Endothelial cell of umbilical vein (primary cell): ENCODE measurements at regions not wholly inside any gene's neighbourhood (a gene's known extent, or its start where the extent isn't known, plus 50 kb on each side); places are given as distances from the start of the nearest gene placed in this dataset.

Experiments used
- BruUV-seq: library from RNA; stranded (reverse); fragments of 400-500 nt; replicated peaks from 2 replicates; lab custom pipeline; 2021; lab: Mats Ljungman, UMichigan
- CTCF ChIA-PET: fragments of 300-600, 350-600 bp; sonication (Branson Sonifier 250); formaldehyde crosslinking; loops from one replicate; lab custom pipeline; 2021; ENCODE audit warnings: antibody characterized with exemption, inconsistent platforms; lab: Charles Lee
- POLR2A ChIA-PET: fragments of 300-600, 350-600 bp; sonication (Branson Sonifier 250); formaldehyde crosslinking; loops from one replicate; lab custom pipeline; 2021; ENCODE audit warnings: antibody characterized with exemption, inconsistent platforms; lab: Charles Lee
- DNase-seq: peaks from one replicate; pipeline ENCODE4 v3.0.0-alpha.2; 2011; ENCODE audit warnings: low read depth, low spot score
- FAIRE-seq: peaks from 2 replicates; lab custom pipeline; 2011; peaks lifted over from hg19 to GRCh38; lab: Jason Lieb, UNC
- H2AFZ ChIP-seq: 2 replicates; pipeline ENCODE4 v1.6.0; 2012; ENCODE audit warnings: low read depth, low read length, control low read depth, inconsistent platforms
- H3K27ac ChIP-seq: 2 replicates; pipeline ENCODE4 v1.5.1; 2011; ENCODE audit warnings: low read depth, mild to moderate bottlenecking, control low read depth, low read length, moderate library complexity; ENCODE audit not compliant: insufficient read depth
- H3K27me3 ChIP-seq, 2 experiments: 2 replicates each; pipeline versions ENCODE4 v1.6.0 to v1.6.1; 2011; ENCODE audit warnings: low read length in 2 of 2, mixed read lengths in 1 of 2; ENCODE audit not compliant: control insufficient read depth in 2 of 2, insufficient read depth in 2 of 2
- H3K36me3 ChIP-seq, 2 experiments: 2 replicates in 1 of 2; 3 replicates in 1 of 2; pipeline ENCODE4 v1.5.1; 2011; ENCODE audit warnings: low read length in 2 of 2, mild to moderate bottlenecking in 1 of 2, moderate library complexity in 1 of 2; ENCODE audit not compliant: control insufficient read depth in 2 of 2, insufficient read depth in 2 of 2; ENCODE audit errors: extremely low read depth in 1 of 2
- H3K4me1 ChIP-seq: 3 replicates; pipeline ENCODE4 v1.5.1; 2011; ENCODE audit warnings: mild to moderate bottlenecking, low read length; ENCODE audit not compliant: control insufficient read depth, insufficient read depth; ENCODE audit errors: extremely low read depth
- H3K4me2 ChIP-seq: 2 replicates; pipeline ENCODE4 v1.6.1; 2011; ENCODE audit warnings: low read length, control low read depth, mixed read lengths; ENCODE audit not compliant: insufficient read depth
- H3K4me3 ChIP-seq, 3 experiments: fragments of 200-600 bp in 1 of 3; sonication (generic), shearing (Covaris generic) in 1 of 3; replicated peaks in 1 of 3; 2 replicates each; pipeline ENCODE4 v1.5.1; 2011 to 2016; ENCODE audit warnings: control low read depth in 3 of 3, low read length in 3 of 3, mild to moderate bottlenecking in 2 of 3, inconsistent platforms in 1 of 3, low read depth in 1 of 3, moderate library complexity in 1 of 3; ENCODE audit not compliant: insufficient read depth in 1 of 3
- H3K79me2 ChIP-seq: 2 replicates; pipeline ENCODE4 v1.6.0; 2012; ENCODE audit warnings: low read length, inconsistent platforms; ENCODE audit not compliant: control insufficient read depth, insufficient read depth
- H3K9ac ChIP-seq: replicated peaks from 2 replicates; pipeline ENCODE3; 2011; ENCODE audit warnings: low read length, control low read depth; ENCODE audit not compliant: insufficient read depth; ENCODE audit errors: extremely low read depth
- H3K9me1 ChIP-seq: replicated peaks from 3 replicates; pipeline ENCODE4 v1.6.0; 2011; ENCODE audit warnings: mild to moderate bottlenecking, low read length; ENCODE audit not compliant: control insufficient read depth, insufficient read depth; ENCODE audit errors: extremely low read depth
- H3K9me3 ChIP-seq: replicated peaks from 2 replicates; pipeline ENCODE4 v1.5.1; 2012; ENCODE audit warnings: low read length, inconsistent platforms; ENCODE audit not compliant: control insufficient read depth, insufficient read depth
- H4K20me1 ChIP-seq: replicated peaks from 2 replicates; pipeline ENCODE3; 2011; ENCODE audit warnings: mild to moderate bottlenecking, low read length; ENCODE audit not compliant: control insufficient read depth, insufficient read depth; ENCODE audit errors: extremely low read depth
- CTCF ChIP-seq, 2 donors: IDR thresholded peaks; 1 replicate in 1 of 2; 2 replicates in 1 of 2; pipeline ENCODE4 v1.5.1; 2011; ENCODE audit warnings: low read length in 2 of 2, mild to moderate bottlenecking in 2 of 2, moderate library complexity in 2 of 2, control low read depth in 1 of 2, inconsistent platforms in 1 of 2, low read depth in 1 of 2; ENCODE audit not compliant: insufficient read depth in 1 of 2; ENCODE audit errors: extremely low read depth in 1 of 2
- EZH2 ChIP-seq: IDR thresholded peaks from 2 replicates; pipeline ENCODE4 v1.6.1; 2012; ENCODE audit warnings: borderline replicate concordance, low read depth, mild to moderate bottlenecking, moderate library complexity, low read length, inconsistent platforms; ENCODE audit not compliant: severe bottlenecking
- FOS ChIP-seq: IDR thresholded peaks from 2 replicates; pipeline ENCODE4 v1.6.1; 2011; ENCODE audit warnings: mild to moderate bottlenecking, low read length, moderate library complexity, borderline replicate concordance; ENCODE audit not compliant: insufficient read depth
- JUN ChIP-seq: IDR thresholded peaks from 2 replicates; pipeline ENCODE4 v1.6.1; 2011; ENCODE audit warnings: borderline replicate concordance, low read depth; ENCODE audit not compliant: insufficient read length, insufficient read depth
- MYC ChIP-seq: IDR thresholded peaks from one replicate; pipeline ENCODE4 v1.6.1; 2011; ENCODE audit warnings: mild to moderate bottlenecking, low read depth, low read length
- POLR2AphosphoS5 ChIP-seq: IDR thresholded peaks from 2 replicates; pipeline ENCODE4 v1.6.1; 2012; ENCODE audit warnings: low read depth, mild to moderate bottlenecking, control low read depth, low read length, moderate library complexity; ENCODE audit not compliant: insufficient read depth
- dilution Hi-C: fragments of 300-500 bp; cut with MboI; formaldehyde crosslinking; loops from one replicate; pipeline ENCODE4 v1.15.0; 2019; ENCODE audit warnings: low sequenced_read_pairs; ENCODE audit not compliant: extremely low pct_ligation_motif_present
- intact Hi-C: fragments of 100-400 bp; cut with micrococcal nuclease; formaldehyde crosslinking; loops from one replicate; pipeline ENCODE4 v1.10.0; 2022

- Histone ChIP-seq H3K9me3 (no peaks in the 10 kb centered on the region), H3K36me3 (no peaks in the 10 kb centered on the region), H3K27ac (no peak overlapping the region), H3K9me1 (no peaks in the 10 kb centered on the region), H3K9ac (no peak overlapping the region), H3K79me2 (no peaks in the 10 kb centered on the region), H2AFZ (peak overlapping the region; percentile 5), H3K27me3 (no peaks in the 10 kb centered on the region), H3K4me3 (no peak overlapping the region), H3K4me2 (no peak overlapping the region), H4K20me1 (no peaks in the 10 kb centered on the region), H3K4me1 (peaks cover 17% of the 10 kb centered on the region)
- DNase-seq = no peak
- ChIA-PET POLR2A (no interaction called here), CTCF (interaction anchor here (1.6 to 6.1 kb wide), 4 partner anchors 9 to 138 kb away, joined by 8 to 93 read pairs (median 38); partner anchors contain the start of gene FAM50B)
- no TSS peak for BruUV-seq
- TF ChIP-seq MYC (no peak), FOS (no peak), JUN (no peak), EZH2 (no peak), POLR2AphosphoS5 (no peak)
- intact Hi-C loops (no loop called here), dilution Hi-C loops (loop anchor here (25.0 kb wide), 1 partner anchor 700 kb away; no protein-coding TSS in a partner anchor)
- no peak for FAIRE-seq
These were observed 91.4 kb downstream of the FAM217A start for GRCh38 chr6:3987576-3987975.

- BruUV-seq = no TSS peak
- Histone ChIP-seq H3K4me2 (peak overlapping the region; percentile 3), H3K4me1 (peaks cover 17% of the 10 kb centered on the region), H3K9ac (no peak overlapping the region), H3K9me1 (no peaks in the 10 kb centered on the region), H4K20me1 (no peaks in the 10 kb centered on the region), H3K27me3 (no peaks in the 10 kb centered on the region), H3K27ac (no peak overlapping the region), H3K9me3 (no peaks in the 10 kb centered on the region), H3K36me3 (no peaks in the 10 kb centered on the region), H2AFZ (peak overlapping the region; percentile 29), H3K4me3 (no peak overlapping the region), H3K79me2 (no peaks in the 10 kb centered on the region)
- DNase-seq (peak; percentile 91), FAIRE-seq (peak; percentile 92)
- CTCF ChIA-PET = interaction anchor here (0.5 to 6.1 kb wide), 45 partner anchors 8 to 714 kb away, joined by 3 to 93 read pairs (median 4); partner anchors contain the start of gene FAM50B
- intact Hi-C loops (loop anchor here (1.0 to 2.0 kb wide), 7 partner anchors 80 to 712 kb away; partner anchors contain the start of gene FAM50B), dilution Hi-C loops (loop anchor here (25.0 kb wide), 1 partner anchor 704 kb away; no protein-coding TSS in a partner anchor)
- TF ChIP-seq CTCF (IDR thresholded peaks at IDR 0.05; ENCODE audit: extremely low read depth in 1 of 2, insufficient read depth in 1 of 2, low read depth in 1 of 2, low read length in 2 of 2) = peak; percentile 92 to 94
- no peak for TF ChIP-seq JUN
- POLR2A ChIA-PET = interaction anchor here (0.7 to 1.0 kb wide), 3 partner anchors 239 to 261 kb away, joined by 3 to 4 read pairs (median 3); partner anchors contain the start of gene PXDC1
These were observed 88.0 kb downstream of the FAM217A start for GRCh38 chr6:3990692-3991491.
